Parathyroid adenoma (tissue), 2 donors: ENCODE measurements at regions not wholly inside any gene's neighbourhood (a gene's known extent, or its start where the extent isn't known, plus 50 kb on each side); places are given as distances from the start of the nearest gene placed in this dataset.

ENCODE experiments used
- H2AFZ ChIP-seq: fragments of 300-600 bp; sonication (generic); one replicate; pipeline ENCODE4 v1.7.0; 2017; ENCODE audit warnings: antibody characterized with exemption, mild to moderate bottlenecking
- H3K27ac ChIP-seq: fragments of 300-600 bp; sonication (generic); one replicate; pipeline ENCODE4 v1.7.0; 2017
- H3K27me3 ChIP-seq: fragments of 300-600 bp; sonication (generic); one replicate; pipeline ENCODE4 v1.7.0; 2017; ENCODE audit warnings: low read length; ENCODE audit not compliant: control insufficient read depth, insufficient read depth
- H3K36me3 ChIP-seq: fragments of 300-600 bp; sonication (generic); one replicate; pipeline ENCODE4 v1.7.0; 2017; ENCODE audit warnings: low read length; ENCODE audit not compliant: control insufficient read depth, insufficient read depth
- H3K4me1 ChIP-seq: fragments of 300-600 bp; sonication (generic); one replicate; pipeline ENCODE4 v1.7.0; 2017; ENCODE audit warnings: control low read depth
- H3K4me2 ChIP-seq: fragments of 300-600 bp; sonication (generic); one replicate; pipeline ENCODE4 v1.7.0; 2017; ENCODE audit warnings: low read length
- H3K4me3 ChIP-seq: fragments of 300-600 bp; sonication (generic); one replicate; pipeline ENCODE4 v1.7.0; 2017; ENCODE audit warnings: low read depth, low read length
- H3K79me2 ChIP-seq: fragments of 300-600 bp; sonication (generic); one replicate; pipeline ENCODE4 v1.7.0; 2017; ENCODE audit warnings: control low read depth
- H3K9ac ChIP-seq: fragments of 300-600 bp; sonication (generic); one replicate; pipeline ENCODE4 v1.7.0; 2017; ENCODE audit warnings: mild to moderate bottlenecking
- H3K9me3 ChIP-seq: fragments of 300-600 bp; sonication (generic); one replicate; pipeline ENCODE4 v1.7.0; 2017; ENCODE audit warnings: low read length; ENCODE audit not compliant: control insufficient read depth
- TF ChIP-seq, protein P1 (sequence below): fragments of 300-600 bp; sonication (generic); IDR thresholded peaks from one replicate; pipeline ENCODE4 v1.7.0; 2017; ENCODE audit warnings: antibody characterized with exemption, mild to moderate bottlenecking
- donor health status: primary hyperparathyroidism.

GRCh38 chr13:103859952-103860351 lies 793.7 kb upstream of the SLC10A2 start:
- Histone ChIP-seq H3K27ac (no peak overlapping the region), H2AFZ (no peak overlapping the region), H3K9ac (no peak overlapping the region), H3K36me3 (no peaks in the 10 kb centered on the region), H3K9me3 (no peaks in the 10 kb centered on the region), H3K4me1 (no peaks in the 10 kb centered on the region), H3K4me2 (no peak overlapping the region), H3K27me3 (no peaks in the 10 kb centered on the region), H3K4me3 (no peak overlapping the region), H3K79me2 (no peaks in the 10 kb centered on the region)
- TF ChIP-seq, protein P1, sequence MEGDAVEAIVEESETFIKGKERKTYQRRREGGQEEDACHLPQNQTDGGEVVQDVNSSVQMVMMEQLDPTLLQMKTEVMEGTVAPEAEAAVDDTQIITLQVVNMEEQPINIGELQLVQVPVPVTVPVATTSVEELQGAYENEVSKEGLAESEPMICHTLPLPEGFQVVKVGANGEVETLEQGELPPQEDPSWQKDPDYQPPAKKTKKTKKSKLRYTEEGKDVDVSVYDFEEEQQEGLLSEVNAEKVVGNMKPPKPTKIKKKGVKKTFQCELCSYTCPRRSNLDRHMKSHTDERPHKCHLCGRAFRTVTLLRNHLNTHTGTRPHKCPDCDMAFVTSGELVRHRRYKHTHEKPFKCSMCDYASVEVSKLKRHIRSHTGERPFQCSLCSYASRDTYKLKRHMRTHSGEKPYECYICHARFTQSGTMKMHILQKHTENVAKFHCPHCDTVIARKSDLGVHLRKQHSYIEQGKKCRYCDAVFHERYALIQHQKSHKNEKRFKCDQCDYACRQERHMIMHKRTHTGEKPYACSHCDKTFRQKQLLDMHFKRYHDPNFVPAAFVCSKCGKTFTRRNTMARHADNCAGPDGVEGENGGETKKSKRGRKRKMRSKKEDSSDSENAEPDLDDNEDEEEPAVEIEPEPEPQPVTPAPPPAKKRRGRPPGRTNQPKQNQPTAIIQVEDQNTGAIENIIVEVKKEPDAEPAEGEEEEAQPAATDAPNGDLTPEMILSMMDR, result no peak

- H3K4me2 ChIP-seq, result no peak overlapping the region
- H3K27ac ChIP-seq, result no peak overlapping the region
- no peaks in the 10 kb centered on the region for H3K9me3 ChIP-seq
- TF ChIP-seq, protein P1, result no peak
- H3K4me3 ChIP-seq, result no peak overlapping the region
- H3K27me3 ChIP-seq, result no peaks in the 10 kb centered on the region
- H3K4me1 ChIP-seq, result no peaks in the 10 kb centered on the region
- no peak overlapping the region for H2AFZ ChIP-seq
- H3K36me3 ChIP-seq, result no peaks in the 10 kb centered on the region
- H3K79me2 ChIP-seq, result no peaks in the 10 kb centered on the region
- no peak overlapping the region for H3K9ac ChIP-seq
Measured at GRCh38 chr13:103852036-103852435, 785.8 kb upstream of the SLC10A2 start.

- Histone ChIP-seq H3K36me3 (no peaks in the 10 kb centered on the region), H3K27me3 (no peaks in the 10 kb centered on the region), H3K4me2 (no peak overlapping the region), H2AFZ (no peak overlapping the region), H3K4me3 (no peak overlapping the region), H3K79me2 (no peaks in the 10 kb centered on the region), H3K9ac (no peak overlapping the region), H3K9me3 (no peaks in the 10 kb centered on the region), H3K27ac (no peak overlapping the region), H3K4me1 (no peaks in the 10 kb centered on the region)
- TF ChIP-seq, protein P1, result no peak
Measured at GRCh38 chr13:103844471-103844870, 778.3 kb upstream of the SLC10A2 start.

GRCh38 chr13:103839460-103839859 lies 773.2 kb upstream of the SLC10A2 start:
- H3K4me2 ChIP-seq, result no peak overlapping the region
- H3K9me3 ChIP-seq, result no peaks in the 10 kb centered on the region
- H3K79me2 ChIP-seq, result no peaks in the 10 kb centered on the region
- no peaks in the 10 kb centered on the region for H3K4me1 ChIP-seq
- H3K4me3 ChIP-seq, result no peak overlapping the region
- H3K27me3 ChIP-seq, result no peaks in the 10 kb centered on the region
- no peak overlapping the region for H2AFZ ChIP-seq
- TF ChIP-seq, protein P1, result no peak
- no peak overlapping the region for H3K9ac ChIP-seq
- H3K27ac ChIP-seq, result no peak overlapping the region
- no peaks in the 10 kb centered on the region for H3K36me3 ChIP-seq

- Histone ChIP-seq H3K9ac (no peak overlapping the region), H3K4me2 (no peak overlapping the region), H3K4me1 (no peaks in the 10 kb centered on the region), H3K27me3 (no peaks in the 10 kb centered on the region), H2AFZ (no peak overlapping the region), H3K9me3 (no peaks in the 10 kb centered on the region), H3K4me3 (no peak overlapping the region), H3K79me2 (no peaks in the 10 kb centered on the region), H3K36me3 (no peaks in the 10 kb centered on the region), H3K27ac (no peak overlapping the region)
- TF ChIP-seq, protein P1, result no peak
Measured at GRCh38 chr13:103835052-103835451, 768.8 kb upstream of the SLC10A2 start.
